ENCODE measurements at regions not wholly inside any gene's neighbourhood (a gene's known extent, or its start where the extent isn't known, plus 50 kb on each side); places are given as distances from the start of the nearest gene placed in this dataset.

DNA sequence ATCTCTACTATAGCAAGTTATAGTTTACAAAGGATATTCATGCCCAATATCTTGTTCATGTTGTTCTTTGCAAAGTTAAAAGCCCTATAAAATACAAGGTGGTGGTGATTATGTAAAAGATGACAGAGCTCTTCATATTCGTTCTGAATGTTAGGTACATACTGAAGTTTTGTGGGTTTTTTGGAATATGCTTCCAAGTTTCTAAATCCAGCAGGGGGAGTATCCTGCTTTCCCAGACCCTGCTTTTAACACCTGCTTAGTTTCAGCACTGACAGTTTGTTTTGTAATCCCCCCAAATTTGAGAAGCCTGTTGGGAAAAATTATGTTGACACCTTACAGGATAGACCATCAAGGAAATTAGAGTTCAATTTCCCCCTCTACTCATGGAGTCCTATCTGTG lies 438.3 kb downstream of the SH3GL2 start:
- TF ChIP-seq, protein P1, sequence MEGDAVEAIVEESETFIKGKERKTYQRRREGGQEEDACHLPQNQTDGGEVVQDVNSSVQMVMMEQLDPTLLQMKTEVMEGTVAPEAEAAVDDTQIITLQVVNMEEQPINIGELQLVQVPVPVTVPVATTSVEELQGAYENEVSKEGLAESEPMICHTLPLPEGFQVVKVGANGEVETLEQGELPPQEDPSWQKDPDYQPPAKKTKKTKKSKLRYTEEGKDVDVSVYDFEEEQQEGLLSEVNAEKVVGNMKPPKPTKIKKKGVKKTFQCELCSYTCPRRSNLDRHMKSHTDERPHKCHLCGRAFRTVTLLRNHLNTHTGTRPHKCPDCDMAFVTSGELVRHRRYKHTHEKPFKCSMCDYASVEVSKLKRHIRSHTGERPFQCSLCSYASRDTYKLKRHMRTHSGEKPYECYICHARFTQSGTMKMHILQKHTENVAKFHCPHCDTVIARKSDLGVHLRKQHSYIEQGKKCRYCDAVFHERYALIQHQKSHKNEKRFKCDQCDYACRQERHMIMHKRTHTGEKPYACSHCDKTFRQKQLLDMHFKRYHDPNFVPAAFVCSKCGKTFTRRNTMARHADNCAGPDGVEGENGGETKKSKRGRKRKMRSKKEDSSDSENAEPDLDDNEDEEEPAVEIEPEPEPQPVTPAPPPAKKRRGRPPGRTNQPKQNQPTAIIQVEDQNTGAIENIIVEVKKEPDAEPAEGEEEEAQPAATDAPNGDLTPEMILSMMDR (IDR thresholded peaks at IDR 0.05), result no peak
- TF ChIP-seq POLR2A (IDR thresholded peaks at IDR 0.05), result no peak
